ENCODE measurements at regions not wholly inside any gene's neighbourhood (a gene's known extent, or its start where the extent isn't known, plus 50 kb on each side); places are given as distances from the start of the nearest gene placed in this dataset.

GRCh38 chr13:53206455-53206854 is 177.8 kb downstream of the OLFM4 start:
- Histone ChIP-seq H3K27me3 (peaks cover 0 to 20% (median 13%) of the 10 kb centered on the region in 3 donors), H3K36me3 (no peaks in the 10 kb centered on the region), H3K27ac (no peak overlapping the region), H3K9me3 (peaks cover 0 to under 1% (median 0%) of the 10 kb centered on the region in 4 donors), H3K4me1 (peaks cover 0 to 8% (median 4%) of the 10 kb centered on the region in 4 donors), H3K4me3 (no peak overlapping the region)
- peak in 1 of 2 donors; percentile 9 for DNase-seq
- no peak for TF ChIP-seq POLR2A (IDR thresholded peaks at IDR 0.05)
- TF ChIP-seq CTCF (IDR thresholded peaks at IDR 0.05): peak in 1 of 7 experiments; percentile 34
- 0 to 6% (median 0%) methylated on average over 1 of the region's 1 CpG for WGBS, 5 donors
- intact Hi-C loops (cut with DNase I; ENCODE audit: low total_unique reads): no loop called here

GRCh38 chr13:53207556-53207955 is 178.9 kb downstream of the OLFM4 start:
- H3K9me3 ChIP-seq: no peaks in the 10 kb centered on the region
- TF ChIP-seq POLR2A (IDR thresholded peaks at IDR 0.05): no peak
- TF ChIP-seq EP300 (IDR thresholded peaks at IDR 0.05): no peak
- TF ChIP-seq CTCF (IDR thresholded peaks at IDR 0.05): no peak
- TF ChIP-seq POLR2AphosphoS5 (IDR thresholded peaks at IDR 0.05): no peak
- intact Hi-C loops (cut with DNase I; ENCODE audit: low total_unique reads): no loop called here
- no peak overlapping the region for H3K27ac ChIP-seq
- H3K4me1 ChIP-seq: no peaks in the 10 kb centered on the region
- 76 to 81% (median 80%) methylated on average over 3 of the region's 3 CpGs for WGBS, 5 donors
- H3K36me3 ChIP-seq: no peaks in the 10 kb centered on the region
- peaks cover 0 to 9% (median 2%) of the 10 kb centered on the region in 3 donors for H3K27me3 ChIP-seq
- DNase-seq: no peak
- H3K4me3 ChIP-seq: no peak overlapping the region

GRCh38 chr13:53214433-53214832 is 185.8 kb downstream of the OLFM4 start:
- WGBS, 5 donors: 50 to 59% (median 50%) methylated on average over 4 of the region's 4 CpGs

GRCh38 chr13:53215563-53215962 is 186.9 kb downstream of the OLFM4 start:
- no peaks in the 10 kb centered on the region for H3K27me3 ChIP-seq
- H3K4me1 ChIP-seq: no peaks in the 10 kb centered on the region
- TF ChIP-seq CTCF (IDR thresholded peaks at IDR 0.05) (no peak), POLR2AphosphoS5 (IDR thresholded peaks at IDR 0.05) (no peak), POLR2A (IDR thresholded peaks at IDR 0.05) (no peak), EP300 (IDR thresholded peaks at IDR 0.05) (no peak)
- H3K27ac ChIP-seq: no peak overlapping the region
- 46 to 65% (median 63%) methylated on average over 2 of the region's 2 CpGs for WGBS, 5 donors
- H3K36me3 ChIP-seq: no peaks in the 10 kb centered on the region
- no peak for DNase-seq
- intact Hi-C loops (cut with DNase I; ENCODE audit: low total_unique reads): no loop called here
- no peak overlapping the region for H3K4me3 ChIP-seq
- no peaks in the 10 kb centered on the region for H3K9me3 ChIP-seq

More at GRCh38 chr13:53214433-53214832, 185.8 kb downstream of the OLFM4 start:
- DNase-seq: no peak
- TF ChIP-seq POLR2A (IDR thresholded peaks at IDR 0.05) (no peak), EP300 (IDR thresholded peaks at IDR 0.05) (no peak), POLR2AphosphoS5 (IDR thresholded peaks at IDR 0.05) (no peak), CTCF (IDR thresholded peaks at IDR 0.05) (no peak)
- Histone ChIP-seq H3K27ac (no peak overlapping the region), H3K4me1 (no peaks in the 10 kb centered on the region), H3K4me3 (no peak overlapping the region), H3K27me3 (no peaks in the 10 kb centered on the region), H3K36me3 (no peaks in the 10 kb centered on the region), H3K9me3 (no peaks in the 10 kb centered on the region)
- intact Hi-C loops (cut with DNase I; ENCODE audit: low total_unique reads): no loop called here
